Esophagus squamous epithelium (tissue), 5 donors: ENCODE measurements at regions not wholly inside any gene's neighbourhood (a gene's known extent, or its start where the extent isn't known, plus 50 kb on each side); places are given as distances from the start of the nearest gene placed in this dataset.

Experiments
- DNase-seq: peaks from one replicate; lab custom pipeline; 2025; lab: John Stamatoyannopoulos, UW
- H3K27ac ChIP-seq, 4 donors: fragments of 200-600 bp; sonication (generic); one replicate each; pipeline ENCODE4 v1.5.1; 2016 to 2019; ENCODE audit warnings: mild to moderate bottlenecking in 1 of 4
- H3K27me3 ChIP-seq, 4 donors: fragments of 200-600 bp; sonication (generic); 1 replicate in 3 of 4; 2 replicates in 1 of 4; pipeline versions ENCODE4 v1.5.1 to v1.6.0; 2017 to 2021; ENCODE audit warnings: antibody characterized with exemption in 1 of 4
- H3K36me3 ChIP-seq, 3 donors: fragments of 200-600 bp; sonication (generic); one replicate each; pipeline ENCODE4 v1.5.1; 2016 to 2019
- H3K4me1 ChIP-seq, 3 donors: fragments of 200-600 bp; sonication (generic); one replicate each; pipeline ENCODE4 v1.5.1; 2017 to 2019
- H3K4me3 ChIP-seq, 4 donors: fragments of 200-600 bp; sonication (generic); 1 replicate in 3 of 4; 2 replicates in 1 of 4; pipeline ENCODE4 v1.5.1; 2016 to 2019; ENCODE audit warnings: mild to moderate bottlenecking in 2 of 4, moderate library complexity in 1 of 4
- H3K9me3 ChIP-seq, 3 donors: fragments of 200-600 bp; sonication (generic); one replicate each; pipeline ENCODE4 v1.5.1; 2016 to 2019
- POLR2A ChIP-seq, 4 donors: fragments of 450-650 bp; IDR thresholded peaks; one replicate each; pipeline ENCODE4 v1.6.1; 2017; ENCODE audit warnings: antibody characterized with exemption in 4 of 4, mild to moderate bottlenecking in 4 of 4, moderate library complexity in 3 of 4
- WGBS, 2 donors: methylation state at CpG; one replicate each; pipeline ENCODE4 v1.1.5; 2018; 5-methylcytosine and 5-hydroxymethylcytosine counted together
- intact Hi-C: fragments of 100-400 bp; cut with DNase I; formaldehyde crosslinking; loops from one replicate; pipeline ENCODE4 v1.15.0; 2022
- TF ChIP-seq, protein P1 (sequence below), 6 experiments: fragments of 450-650 bp in 4 of 6; fragments of 200-600 bp in 2 of 6; sonication (generic) in 2 of 6; IDR thresholded peaks; one replicate each; pipeline ENCODE4 v1.5.1; 2016 to 2019; ENCODE audit warnings: antibody characterized with exemption in 6 of 6, mild to moderate bottlenecking in 4 of 6, moderate library complexity in 4 of 6
- donor health status: DM: yes; HTN: yes; CAD: no.

DNA sequence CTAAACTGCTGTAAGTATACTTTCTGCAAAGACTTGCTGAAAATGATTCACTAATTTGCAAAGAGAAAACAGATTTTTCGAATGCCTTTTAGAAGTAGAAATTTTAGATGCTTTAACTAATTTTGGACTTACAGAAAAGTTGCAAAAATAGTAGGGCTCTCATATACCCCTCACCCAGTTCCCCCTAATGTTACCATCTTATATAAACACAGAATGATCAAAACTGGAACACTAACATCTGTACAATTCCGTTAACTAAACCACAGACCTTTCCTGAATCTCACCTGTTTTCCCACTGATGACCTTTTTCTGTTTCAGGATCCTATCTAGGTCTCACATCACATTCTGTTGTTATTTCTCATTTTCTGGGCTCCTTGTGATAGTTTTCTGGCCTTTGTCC lies 454.8 kb downstream of the SHQ1 start:
- TF ChIP-seq POLR2A (IDR thresholded peaks at IDR 0.05) = no peak
- TF ChIP-seq, protein P1, sequence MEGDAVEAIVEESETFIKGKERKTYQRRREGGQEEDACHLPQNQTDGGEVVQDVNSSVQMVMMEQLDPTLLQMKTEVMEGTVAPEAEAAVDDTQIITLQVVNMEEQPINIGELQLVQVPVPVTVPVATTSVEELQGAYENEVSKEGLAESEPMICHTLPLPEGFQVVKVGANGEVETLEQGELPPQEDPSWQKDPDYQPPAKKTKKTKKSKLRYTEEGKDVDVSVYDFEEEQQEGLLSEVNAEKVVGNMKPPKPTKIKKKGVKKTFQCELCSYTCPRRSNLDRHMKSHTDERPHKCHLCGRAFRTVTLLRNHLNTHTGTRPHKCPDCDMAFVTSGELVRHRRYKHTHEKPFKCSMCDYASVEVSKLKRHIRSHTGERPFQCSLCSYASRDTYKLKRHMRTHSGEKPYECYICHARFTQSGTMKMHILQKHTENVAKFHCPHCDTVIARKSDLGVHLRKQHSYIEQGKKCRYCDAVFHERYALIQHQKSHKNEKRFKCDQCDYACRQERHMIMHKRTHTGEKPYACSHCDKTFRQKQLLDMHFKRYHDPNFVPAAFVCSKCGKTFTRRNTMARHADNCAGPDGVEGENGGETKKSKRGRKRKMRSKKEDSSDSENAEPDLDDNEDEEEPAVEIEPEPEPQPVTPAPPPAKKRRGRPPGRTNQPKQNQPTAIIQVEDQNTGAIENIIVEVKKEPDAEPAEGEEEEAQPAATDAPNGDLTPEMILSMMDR (IDR thresholded peaks at IDR 0.05) = no peak
- H3K27ac ChIP-seq = no peak overlapping the region
- H3K4me1 ChIP-seq = peaks cover 0 to 44% (median 0%) of the 10 kb centered on the region in 3 donors
- 83 to 84% methylated on average over 2 of the region's 2 CpGs for WGBS, 2 donors
- no peak overlapping the region for H3K4me3 ChIP-seq
- H3K27me3 ChIP-seq = no peaks in the 10 kb centered on the region
- no peaks in the 10 kb centered on the region for H3K36me3 ChIP-seq
- no peak for DNase-seq
- intact Hi-C loops = no loop called here
- no peaks in the 10 kb centered on the region for H3K9me3 ChIP-seq

DNA sequence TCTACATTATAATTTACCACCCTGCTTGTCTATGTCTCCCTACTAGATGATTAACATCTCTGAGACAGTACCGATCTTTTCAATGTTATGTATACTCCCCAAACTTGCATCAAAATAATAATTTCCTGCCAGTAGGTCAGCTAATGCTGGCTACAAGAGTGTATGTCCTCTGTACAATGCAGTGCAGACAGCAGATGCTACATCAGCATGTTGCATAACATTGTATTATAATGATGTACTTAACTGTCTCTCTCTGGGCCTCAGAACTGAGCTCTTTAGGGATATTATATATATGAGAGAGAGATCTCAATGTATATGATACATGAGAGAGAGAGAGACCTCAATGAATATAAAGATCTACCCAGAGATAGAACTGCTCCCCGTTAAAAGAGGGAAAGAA lies 456.6 kb downstream of the SHQ1 start:
- intact Hi-C loops = no loop called here
- H3K4me3 ChIP-seq = no peak overlapping the region
- H3K4me1 ChIP-seq = peaks cover 0 to 49% (median 0%) of the 10 kb centered on the region in 3 donors

DNA sequence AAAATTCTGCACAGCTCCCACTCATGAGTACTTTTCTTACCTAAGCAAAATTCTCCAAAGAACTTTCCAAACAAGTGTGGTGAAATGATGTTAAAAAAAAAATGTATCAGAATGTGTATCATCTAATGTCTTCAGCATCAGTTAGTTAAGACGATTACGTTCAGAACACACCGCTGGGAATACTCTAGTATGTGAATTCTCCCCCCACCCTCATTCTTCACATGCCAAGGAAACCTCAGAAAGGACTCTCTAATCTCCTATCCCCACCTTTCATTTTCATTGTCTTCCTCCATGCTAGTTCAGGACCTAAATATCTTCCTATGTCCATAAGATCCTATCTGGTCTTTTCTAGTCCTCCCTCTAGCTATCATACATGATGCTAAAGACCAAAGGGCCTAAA lies 457.4 kb downstream of the SHQ1 start:
- H3K4me1 ChIP-seq = peaks cover 0 to 48% (median 0%) of the 10 kb centered on the region in 3 donors
- 82 to 87% methylated on average over 3 of the region's 3 CpGs for WGBS, 2 donors
- H3K4me3 ChIP-seq = no peak overlapping the region
- H3K27ac ChIP-seq = no peak overlapping the region
- no peaks in the 10 kb centered on the region for H3K27me3 ChIP-seq
- no peaks in the 10 kb centered on the region for H3K9me3 ChIP-seq
- intact Hi-C loops = no loop called here
- no peaks in the 10 kb centered on the region for H3K36me3 ChIP-seq
- no peak for DNase-seq
- no peak for TF ChIP-seq POLR2A (IDR thresholded peaks at IDR 0.05)
- TF ChIP-seq, protein P1 (IDR thresholded peaks at IDR 0.05) = no peak

More for the DNA sequence above, 456.6 kb downstream of the SHQ1 start:
- 67% methylated on average over 2 of the region's 2 CpGs for WGBS, 2 donors
- Histone ChIP-seq H3K27ac (no peak overlapping the region), H3K9me3 (no peaks in the 10 kb centered on the region), H3K27me3 (no peaks in the 10 kb centered on the region), H3K36me3 (no peaks in the 10 kb centered on the region)
- DNase-seq = no peak
- TF ChIP-seq, protein P1 (IDR thresholded peaks at IDR 0.05) = no peak
- no peak for TF ChIP-seq POLR2A (IDR thresholded peaks at IDR 0.05)

DNA sequence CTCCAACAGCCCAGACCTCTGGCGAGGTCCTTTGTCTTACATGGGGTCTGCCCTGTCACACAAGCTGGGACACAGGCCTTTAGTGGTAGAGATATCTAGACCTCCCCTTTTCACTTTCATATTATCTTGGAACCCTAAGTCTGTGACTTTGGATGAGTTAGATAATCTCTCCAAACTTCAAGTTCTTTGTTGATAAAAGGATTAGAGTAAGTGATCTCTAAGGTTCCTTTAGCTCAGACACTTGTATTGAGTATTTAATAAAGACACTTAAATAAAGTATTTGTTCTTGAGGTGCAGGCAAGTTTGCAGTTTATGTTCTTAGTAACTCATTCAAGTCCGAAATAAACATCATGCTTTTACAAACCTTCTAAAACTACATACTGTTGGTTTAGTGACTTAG lies 459.6 kb downstream of the SHQ1 start:
- Histone ChIP-seq H3K4me3 (no peak overlapping the region), H3K4me1 (peaks cover 0 to 66% (median 3%) of the 10 kb centered on the region in 3 donors), H3K36me3 (no peaks in the 10 kb centered on the region), H3K27me3 (no peaks in the 10 kb centered on the region), H3K9me3 (no peaks in the 10 kb centered on the region), H3K27ac (no peak overlapping the region)
- 84 to 94% methylated on average over 2 of the region's 2 CpGs for WGBS, 2 donors
- DNase-seq = no peak
- intact Hi-C loops = no loop called here
- TF ChIP-seq, protein P1 (IDR thresholded peaks at IDR 0.05) = no peak
- no peak for TF ChIP-seq POLR2A (IDR thresholded peaks at IDR 0.05)

DNA sequence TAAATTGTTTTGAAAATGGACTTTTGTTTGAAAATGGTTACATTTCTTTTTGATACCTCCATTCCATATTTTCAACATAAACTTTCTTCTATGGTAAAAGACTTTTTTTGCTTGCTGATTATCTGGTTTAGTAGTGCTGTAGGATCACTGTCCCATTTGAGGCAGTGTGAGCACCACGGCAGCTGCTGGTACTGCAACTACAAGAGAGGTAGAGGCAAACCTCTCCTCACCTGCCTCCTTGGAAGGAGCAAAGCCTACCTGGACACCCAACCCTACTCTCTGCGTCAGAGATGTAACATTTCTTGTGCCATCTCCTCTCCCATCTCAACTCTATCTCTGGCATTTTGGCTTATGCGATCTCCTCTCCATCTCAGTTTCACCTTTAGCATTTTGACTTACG lies 460.1 kb downstream of the SHQ1 start:
- no peak for DNase-seq
- no peaks in the 10 kb centered on the region for H3K36me3 ChIP-seq
- TF ChIP-seq POLR2A (IDR thresholded peaks at IDR 0.05) = no peak
- TF ChIP-seq, protein P1 (IDR thresholded peaks at IDR 0.05) = no peak
- no peak overlapping the region for H3K27ac ChIP-seq
- intact Hi-C loops = no loop called here
- no peaks in the 10 kb centered on the region for H3K27me3 ChIP-seq
- H3K9me3 ChIP-seq = no peaks in the 10 kb centered on the region
- H3K4me1 ChIP-seq = peaks cover 0 to 71% (median 5%) of the 10 kb centered on the region in 3 donors
- no peak overlapping the region for H3K4me3 ChIP-seq
- WGBS, 2 donors = 89 to 93% methylated on average over 4 of the region's 4 CpGs
